CD14-positive monocyte (primary cell): ENCODE measurements at regions not wholly inside any gene's neighbourhood (a gene's known extent, or its start where the extent isn't known, plus 50 kb on each side); places are given as distances from the start of the nearest gene placed in this dataset.

Source experiments
- DNase-seq, 3 donors: peaks; one replicate each; pipeline ENCODE4 v3.0.0-alpha.2; 2011 to 2022
- H2AFZ ChIP-seq: 2 replicates; pipeline ENCODE4 v1.6.0; 2012; ENCODE audit warnings: mild to moderate bottlenecking, low read depth, low read length, inconsistent platforms; ENCODE audit not compliant: insufficient read depth, poor library complexity, severe bottlenecking
- H3K27ac ChIP-seq, 2 donors: 1 replicate in 1 of 2; 2 replicates in 1 of 2; pipeline ENCODE4 v1.5.1; 2012 to 2013; ENCODE audit warnings: low read length in 2 of 2, control low read depth in 1 of 2, inconsistent platforms in 1 of 2, low read depth in 1 of 2, mild to moderate bottlenecking in 1 of 2
- H3K27me3 ChIP-seq, 2 donors: one replicate each; pipeline versions ENCODE4 v1.6.0 to v1.6.1; 2011 to 2013; ENCODE audit warnings: low read length in 2 of 2; ENCODE audit not compliant: control insufficient read depth in 2 of 2, insufficient read depth in 2 of 2
- H3K36me3 ChIP-seq, 2 donors: replicated peaks in 1 of 2; 1 replicate in 1 of 2; 2 replicates in 1 of 2; pipeline versions ENCODE4 v1.5.1 to v1.6.1; 2012 to 2013; ENCODE audit warnings: low read length in 2 of 2, control low read depth in 1 of 2, inconsistent platforms in 1 of 2, mild to moderate bottlenecking in 1 of 2; ENCODE audit not compliant: insufficient read depth in 2 of 2, control insufficient read depth in 1 of 2
- H3K4me1 ChIP-seq, 2 donors: 1 replicate in 1 of 2; 2 replicates in 1 of 2; pipeline versions ENCODE4 v1.5.1 to v1.6.1; 2012 to 2013; ENCODE audit warnings: low read length in 2 of 2, control low read depth in 1 of 2, inconsistent platforms in 1 of 2, mild to moderate bottlenecking in 1 of 2, moderate library complexity in 1 of 2; ENCODE audit not compliant: insufficient read depth in 2 of 2, control insufficient read depth in 1 of 2
- H3K4me2 ChIP-seq: replicated peaks from 2 replicates; pipeline ENCODE3; 2012; ENCODE audit warnings: low read length, moderate library complexity, mild to moderate bottlenecking; ENCODE audit not compliant: poor library complexity, severe bottlenecking; ENCODE audit errors: extremely low read depth
- H3K4me3 ChIP-seq, 3 experiments: fragments of 200-600 bp in 1 of 3; sonication (generic) in 1 of 3; replicated peaks in 1 of 3; 1 replicate in 2 of 3; 2 replicates in 1 of 3; pipeline ENCODE4 v1.5.1; 2011 to 2013; ENCODE audit warnings: low read length in 3 of 3, mild to moderate bottlenecking in 3 of 3, control low read depth in 2 of 3, low read depth in 2 of 3, inconsistent platforms in 1 of 3, moderate library complexity in 1 of 3
- H3K79me2 ChIP-seq: 2 replicates; pipeline ENCODE4 v1.6.0; 2012; ENCODE audit warnings: mild to moderate bottlenecking, control low read depth, inconsistent platforms, low read length, moderate library complexity; ENCODE audit not compliant: insufficient read depth
- H3K9ac ChIP-seq: 2 replicates; pipeline ENCODE4 v1.6.0; 2017; ENCODE audit warnings: low read length, mild to moderate bottlenecking; ENCODE audit not compliant: insufficient read depth, poor library complexity, severe bottlenecking
- H3K9me3 ChIP-seq, 2 donors: replicated peaks in 1 of 2; 1 replicate in 1 of 2; 2 replicates in 1 of 2; pipeline versions ENCODE4 v1.5.1 to v1.6.1; 2012 to 2013; ENCODE audit warnings: low read length in 2 of 2, control low read depth in 1 of 2; ENCODE audit not compliant: control insufficient read depth in 1 of 2, insufficient read depth in 1 of 2
- H4K20me1 ChIP-seq: 2 replicates; pipeline ENCODE4 v1.6.0; 2012; ENCODE audit warnings: mild to moderate bottlenecking, low read length, control low read depth, moderate library complexity; ENCODE audit not compliant: insufficient read depth
- H3K27ac Mint-ChIP-seq, 7 donors: one replicate each; pipeline ENCODE4 v1.8.0; 2020; ENCODE audit warnings: mild to moderate bottlenecking in 7 of 7, mixed read lengths in 7 of 7, moderate library complexity in 6 of 7, inconsistent platforms in 2 of 7
- H3K27me3 Mint-ChIP-seq, 3 donors: one replicate each; pipeline ENCODE4 v1.8.0; 2021 to 2022; ENCODE audit warnings: low read depth in 3 of 3, mild to moderate bottlenecking in 3 of 3, mixed read lengths in 3 of 3, moderate library complexity in 3 of 3, inconsistent platforms in 1 of 3
- H3K36me3 Mint-ChIP-seq, 2 donors: one replicate each; pipeline ENCODE4 v1.8.0; 2020; ENCODE audit warnings: mixed read lengths in 2 of 2, inconsistent platforms in 1 of 2, mild to moderate bottlenecking in 1 of 2
- H3K4me1 Mint-ChIP-seq: one replicate; pipeline ENCODE4 v1.8.0; 2020; ENCODE audit warnings: mild to moderate bottlenecking, mixed read lengths
- H3K4me3 Mint-ChIP-seq, 2 donors: one replicate each; pipeline ENCODE4 v1.8.0; 2020; ENCODE audit warnings: mild to moderate bottlenecking in 2 of 2, mixed read lengths in 2 of 2, moderate library complexity in 1 of 2
- H3K9me3 Mint-ChIP-seq, 7 donors: one replicate each; pipeline ENCODE4 v1.8.0; 2020 to 2022; ENCODE audit warnings: mixed read lengths in 7 of 7, mild to moderate bottlenecking in 6 of 7, moderate library complexity in 6 of 7, inconsistent platforms in 2 of 7
- WGBS: methylation state at CpG from one replicate; pipeline ENCODE4 v1.1.5; 2013; ENCODE audit warnings: missing lambda C conversion rate; ENCODE audit not compliant: insufficient coverage; 5-methylcytosine and 5-hydroxymethylcytosine counted together
- intact Hi-C, 2 donors: fragments of 100-400 bp; cut with micrococcal nuclease; formaldehyde crosslinking; loops; one replicate each; pipeline versions ENCODE4 v1.15.0 to v1.15.1; 2023
- TF ChIP-seq, protein P1 (sequence below): fragments of 200-600 bp; IDR thresholded peaks from one replicate; pipeline ENCODE4 v1.8.0; 2022; ENCODE audit warnings: antibody characterized with exemption, mild to moderate bottlenecking

DNA sequence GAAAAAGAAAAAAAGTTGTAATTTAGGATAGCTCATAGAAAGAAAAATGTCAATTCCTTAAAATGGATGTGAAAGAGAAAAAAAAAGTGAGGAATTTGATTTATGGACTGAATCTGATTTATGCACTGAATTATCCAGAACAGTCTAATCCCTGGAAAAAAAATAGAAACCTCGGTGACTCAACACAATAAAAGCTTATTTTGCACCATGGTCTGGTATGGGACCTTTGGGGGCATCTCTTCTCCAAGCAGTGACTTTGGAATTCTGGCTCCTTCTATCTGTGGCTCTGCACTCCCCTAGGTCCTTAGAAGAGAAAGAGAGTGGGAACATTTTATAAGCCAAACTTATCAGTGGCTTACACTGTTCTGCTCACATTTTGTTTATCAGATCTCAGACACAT, 471.7 kb upstream of the B3GALT2 start:
- H3K9me3 ChIP-seq, result peaks cover 9 to 11% of the 10 kb centered on the region in 2 donors
- H3K27me3 Mint-ChIP-seq, result no peaks in the 10 kb centered on the region
- H3K79me2 ChIP-seq, result no peaks in the 10 kb centered on the region
- no peak overlapping the region for H3K27ac ChIP-seq
- WGBS, result no CpG with 5 or more reads among the region's 1 CpG
- H3K27ac Mint-ChIP-seq, result no peak overlapping the region
- intact Hi-C loops, result no loop called here
- peaks cover 4 to 20% (median 15%) of the 10 kb centered on the region in 7 donors for H3K9me3 Mint-ChIP-seq
- H4K20me1 ChIP-seq, result no peaks in the 10 kb centered on the region
- H3K4me1 ChIP-seq, result no peaks in the 10 kb centered on the region
- H2AFZ ChIP-seq, result no peak overlapping the region
- H3K9ac ChIP-seq, result no peak overlapping the region
- no peaks in the 10 kb centered on the region for H3K27me3 ChIP-seq
- no peak overlapping the region for H3K4me2 ChIP-seq
- TF ChIP-seq, protein P1, sequence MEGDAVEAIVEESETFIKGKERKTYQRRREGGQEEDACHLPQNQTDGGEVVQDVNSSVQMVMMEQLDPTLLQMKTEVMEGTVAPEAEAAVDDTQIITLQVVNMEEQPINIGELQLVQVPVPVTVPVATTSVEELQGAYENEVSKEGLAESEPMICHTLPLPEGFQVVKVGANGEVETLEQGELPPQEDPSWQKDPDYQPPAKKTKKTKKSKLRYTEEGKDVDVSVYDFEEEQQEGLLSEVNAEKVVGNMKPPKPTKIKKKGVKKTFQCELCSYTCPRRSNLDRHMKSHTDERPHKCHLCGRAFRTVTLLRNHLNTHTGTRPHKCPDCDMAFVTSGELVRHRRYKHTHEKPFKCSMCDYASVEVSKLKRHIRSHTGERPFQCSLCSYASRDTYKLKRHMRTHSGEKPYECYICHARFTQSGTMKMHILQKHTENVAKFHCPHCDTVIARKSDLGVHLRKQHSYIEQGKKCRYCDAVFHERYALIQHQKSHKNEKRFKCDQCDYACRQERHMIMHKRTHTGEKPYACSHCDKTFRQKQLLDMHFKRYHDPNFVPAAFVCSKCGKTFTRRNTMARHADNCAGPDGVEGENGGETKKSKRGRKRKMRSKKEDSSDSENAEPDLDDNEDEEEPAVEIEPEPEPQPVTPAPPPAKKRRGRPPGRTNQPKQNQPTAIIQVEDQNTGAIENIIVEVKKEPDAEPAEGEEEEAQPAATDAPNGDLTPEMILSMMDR, result no peak
- DNase-seq, result no peak
- H3K4me1 Mint-ChIP-seq, result no peaks in the 10 kb centered on the region
- no peak overlapping the region for H3K4me3 ChIP-seq
- H3K4me3 Mint-ChIP-seq, result no peak overlapping the region
- H3K36me3 ChIP-seq, result no peaks in the 10 kb centered on the region
- no peaks in the 10 kb centered on the region for H3K36me3 Mint-ChIP-seq

DNA sequence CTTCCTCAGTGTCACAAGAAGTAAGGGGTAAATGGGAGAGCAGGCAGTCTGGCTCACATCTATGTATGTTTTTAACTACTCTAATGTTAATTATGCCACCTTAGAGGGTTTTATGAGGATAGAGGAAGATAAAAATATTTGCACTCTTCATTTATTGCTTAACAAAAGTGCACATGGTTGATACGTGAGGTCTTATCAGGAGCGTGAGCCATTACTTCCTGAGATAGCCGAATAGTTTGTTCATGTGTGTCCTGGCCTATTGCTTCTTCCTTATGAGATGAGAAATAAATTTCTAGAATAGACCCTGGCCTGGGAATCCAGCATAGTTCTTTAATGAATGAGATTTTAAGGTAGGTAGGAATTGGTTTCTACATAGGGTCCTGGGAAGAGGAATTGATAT, 471.1 kb upstream of the B3GALT2 start:
- TF ChIP-seq, protein P1, result no peak
- no peak overlapping the region for H3K27ac Mint-ChIP-seq
- no CpG with 5 or more reads among the region's 3 CpGs for WGBS

More for the DNA sequence above, 471.1 kb upstream of the B3GALT2 start:
- Histone ChIP-seq H3K4me1 (no peaks in the 10 kb centered on the region), H3K27ac (no peak overlapping the region), H3K4me3 (no peak overlapping the region), H3K4me2 (no peak overlapping the region), H3K9ac (no peak overlapping the region), H2AFZ (no peak overlapping the region), H3K79me2 (no peaks in the 10 kb centered on the region), H4K20me1 (no peaks in the 10 kb centered on the region), H3K9me3 (peaks cover 9 to 11% of the 10 kb centered on the region in 2 donors), H3K36me3 (no peaks in the 10 kb centered on the region), H3K27me3 (no peaks in the 10 kb centered on the region)
- Mint-ChIP-seq H3K4me3 (no peak overlapping the region), H3K36me3 (no peaks in the 10 kb centered on the region), H3K4me1 (no peaks in the 10 kb centered on the region), H3K27me3 (no peaks in the 10 kb centered on the region), H3K9me3 (peaks cover 4 to 23% (median 15%) of the 10 kb centered on the region in 7 donors)
- intact Hi-C loops, result no loop called here
- no peak for DNase-seq
